ENCODE measurements at regions not wholly inside any gene's neighbourhood (a gene's known extent, or its start where the extent isn't known, plus 50 kb on each side); places are given as distances from the start of the nearest gene placed in this dataset.

DNA sequence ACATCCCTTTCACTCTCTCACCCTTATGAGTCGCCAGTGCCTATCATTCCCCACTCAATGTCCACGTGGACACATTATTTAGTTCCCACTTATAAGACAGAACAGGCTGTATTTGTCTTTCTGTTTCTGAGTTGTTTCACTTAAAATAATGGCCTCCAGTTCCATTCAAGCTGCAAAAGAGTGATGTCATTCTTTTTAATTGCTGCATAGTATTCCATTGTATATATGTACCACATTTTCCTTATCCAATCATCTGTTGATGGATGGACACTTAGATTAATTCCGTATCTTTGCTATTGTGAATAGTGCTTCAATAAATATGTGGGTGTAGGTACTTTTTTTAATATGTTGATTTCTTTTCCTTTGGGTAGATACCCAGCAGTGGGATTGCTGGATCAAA lies 79.1 kb downstream of the ZNF365 start:
- H3K4me3 ChIP-seq = no peak overlapping the region
- no peak overlapping the region for H3K27ac ChIP-seq
- H3K36me3 ChIP-seq = no peaks in the 10 kb centered on the region
- no peaks in the 10 kb centered on the region for H3K9me3 ChIP-seq (replicated peaks)
- H3K27me3 ChIP-seq (replicated peaks) = no peaks in the 10 kb centered on the region
- no peak for DNase-seq (ENCODE audit: low read depth in 1 of 2, low spot score in 2 of 2)
- peaks cover 13% of the 10 kb centered on the region for H3K4me1 ChIP-seq (replicated peaks)

DNA sequence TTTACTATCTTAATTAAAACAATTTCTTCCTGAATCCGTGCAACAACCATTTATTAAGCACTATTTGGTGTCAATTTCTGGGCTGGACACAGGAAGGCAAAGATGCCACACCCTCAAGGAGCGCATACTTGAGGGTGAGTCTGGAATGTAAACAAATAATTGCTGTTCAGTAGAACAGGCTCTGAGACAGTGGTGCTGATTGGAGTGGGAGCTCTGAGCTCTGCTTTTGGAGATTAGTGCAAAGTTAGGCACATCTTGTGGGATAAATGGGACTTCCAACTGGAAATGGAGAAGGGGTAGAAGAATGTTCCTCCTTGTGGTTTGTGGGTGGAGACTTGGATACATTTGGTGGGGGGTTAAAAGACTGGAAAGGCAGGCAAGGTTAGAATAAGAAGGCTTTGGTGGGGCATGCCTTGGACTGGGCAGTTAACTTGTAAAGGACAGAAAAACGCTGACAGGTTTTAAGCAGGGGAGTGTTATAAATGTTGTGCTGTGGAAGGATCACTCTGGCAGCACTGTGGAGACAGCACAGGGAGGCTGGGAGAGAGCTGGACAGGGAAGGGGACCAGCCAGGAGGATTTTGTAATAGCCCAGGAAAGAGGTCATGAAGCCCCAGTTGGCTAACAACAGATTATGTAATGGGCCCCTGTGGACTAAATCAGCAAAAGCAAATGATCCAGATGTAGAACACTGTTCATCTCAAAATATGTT lies 80.7 kb downstream of the ZNF365 start:
- Histone ChIP-seq H3K4me3 (no peak overlapping the region), H3K27ac (peak overlapping the region; percentile 62), H3K27me3 (replicated peaks) (no peaks in the 10 kb centered on the region), H3K4me1 (replicated peaks) (peaks cover 19% of the 10 kb centered on the region), H3K9me3 (replicated peaks) (no peaks in the 10 kb centered on the region), H3K36me3 (no peaks in the 10 kb centered on the region)
- peak; percentile 74 to 83 for DNase-seq (ENCODE audit: low read depth in 1 of 2, low spot score in 2 of 2)

DNA sequence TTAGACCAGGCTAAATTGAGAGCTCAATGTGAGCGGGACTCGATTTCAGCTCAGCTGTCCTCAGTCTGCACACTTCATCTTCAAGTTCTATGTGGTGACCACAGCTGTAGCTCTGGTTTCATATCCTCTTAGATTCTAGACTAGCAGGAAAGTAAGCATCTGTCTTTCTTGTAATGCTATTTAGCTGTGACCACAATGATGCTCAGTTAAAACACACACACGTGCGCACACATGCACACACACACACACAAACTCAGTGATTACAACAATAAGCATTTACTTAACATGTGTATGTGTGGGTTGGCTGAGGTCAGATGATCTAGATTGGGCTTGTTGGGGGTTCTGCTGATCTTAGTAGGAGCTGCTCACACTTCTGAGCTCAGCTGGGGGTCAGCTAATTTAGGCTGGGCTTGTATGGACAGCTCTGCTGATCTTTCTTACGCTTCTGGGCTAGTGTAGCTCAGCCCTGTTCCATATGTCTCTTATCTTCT lies 82.5 kb downstream of the ZNF365 start:
- Histone ChIP-seq H3K36me3 (no peaks in the 10 kb centered on the region), H3K9me3 (replicated peaks) (no peaks in the 10 kb centered on the region), H3K4me1 (replicated peaks) (peaks cover 19% of the 10 kb centered on the region), H3K27ac (no peak overlapping the region), H3K4me3 (no peak overlapping the region), H3K27me3 (replicated peaks) (no peaks in the 10 kb centered on the region)
- DNase-seq (ENCODE audit: low read depth in 1 of 2, low spot score in 2 of 2) = no peak

DNA sequence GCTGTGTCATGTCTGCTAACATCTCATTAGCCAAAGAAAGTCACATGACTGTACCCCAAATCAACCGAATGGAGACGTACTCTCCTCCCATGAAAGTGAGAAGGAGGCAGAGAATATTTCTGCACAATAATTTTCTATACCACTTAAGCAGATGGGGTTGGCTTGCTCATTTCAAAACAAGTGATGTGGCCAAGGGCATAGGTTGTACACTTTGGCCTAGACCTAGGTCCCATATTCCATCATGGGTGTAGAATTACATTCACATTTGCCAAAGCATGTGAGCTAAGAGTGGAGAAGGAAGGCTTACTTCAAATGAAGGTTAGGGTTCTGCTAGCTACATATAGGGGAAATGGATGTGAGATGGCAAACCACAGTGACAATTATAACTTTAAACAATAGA lies 83.0 kb downstream of the ZNF365 start:
- H3K9me3 ChIP-seq (replicated peaks) = no peaks in the 10 kb centered on the region
- no peak overlapping the region for H3K4me3 ChIP-seq
- no peak overlapping the region for H3K27ac ChIP-seq
- H3K4me1 ChIP-seq (replicated peaks) = peaks cover 19% of the 10 kb centered on the region
- no peaks in the 10 kb centered on the region for H3K27me3 ChIP-seq (replicated peaks)
- H3K36me3 ChIP-seq = no peaks in the 10 kb centered on the region
- DNase-seq (ENCODE audit: low read depth in 1 of 2, low spot score in 2 of 2) = no peak

DNA sequence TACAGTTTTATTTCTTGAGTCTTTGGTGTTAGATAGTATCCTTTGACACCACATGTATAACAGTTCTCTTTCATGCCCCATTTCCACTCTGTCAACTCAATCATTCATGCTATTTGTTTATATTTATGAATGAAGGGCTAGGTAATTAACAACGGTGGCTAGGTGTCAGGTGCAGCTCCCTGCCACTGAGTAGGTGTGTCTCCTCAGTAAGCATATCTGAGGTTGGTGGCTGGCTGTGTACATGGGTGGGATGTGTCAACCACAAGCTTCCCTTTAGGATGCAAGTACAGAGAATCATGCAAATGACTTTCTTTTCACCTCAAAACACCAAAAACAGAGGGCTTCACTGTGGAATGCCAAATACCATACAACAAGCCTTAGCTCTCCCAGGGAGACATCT lies 83.4 kb downstream of the ZNF365 start:
- Histone ChIP-seq H3K4me3 (no peak overlapping the region), H3K27me3 (replicated peaks) (no peaks in the 10 kb centered on the region), H3K36me3 (no peaks in the 10 kb centered on the region), H3K27ac (no peak overlapping the region), H3K4me1 (replicated peaks) (peaks cover 19% of the 10 kb centered on the region), H3K9me3 (replicated peaks) (no peaks in the 10 kb centered on the region)
- no peak for DNase-seq (ENCODE audit: low read depth in 1 of 2, low spot score in 2 of 2)

DNA sequence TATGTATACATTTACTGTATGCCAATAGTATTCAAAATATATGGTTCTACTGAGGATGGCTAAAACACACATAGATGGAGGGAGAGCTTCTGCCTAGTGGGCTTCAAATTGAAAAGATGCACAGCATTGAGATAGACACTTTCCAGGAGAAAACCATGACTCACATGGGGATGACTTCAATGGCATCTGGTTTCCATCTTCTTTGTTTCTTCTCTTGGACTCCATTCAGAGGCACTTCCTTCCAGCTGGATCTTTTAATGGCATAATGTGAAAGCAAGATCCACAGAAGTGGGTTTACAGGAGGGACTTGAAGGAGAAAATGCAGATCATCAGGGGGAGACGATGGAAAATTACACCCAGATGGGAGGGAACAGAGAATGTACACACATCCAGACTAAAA lies 84.9 kb downstream of the ZNF365 start:
- DNase-seq (ENCODE audit: low read depth in 1 of 2, low spot score in 2 of 2) = peak in 1 of 2 experiments; percentile 11
- Histone ChIP-seq H3K4me3 (no peak overlapping the region), H3K36me3 (no peaks in the 10 kb centered on the region), H3K27ac (no peak overlapping the region), H3K27me3 (replicated peaks) (no peaks in the 10 kb centered on the region), H3K9me3 (replicated peaks) (no peaks in the 10 kb centered on the region), H3K4me1 (replicated peaks) (peaks cover 18% of the 10 kb centered on the region)

DNA sequence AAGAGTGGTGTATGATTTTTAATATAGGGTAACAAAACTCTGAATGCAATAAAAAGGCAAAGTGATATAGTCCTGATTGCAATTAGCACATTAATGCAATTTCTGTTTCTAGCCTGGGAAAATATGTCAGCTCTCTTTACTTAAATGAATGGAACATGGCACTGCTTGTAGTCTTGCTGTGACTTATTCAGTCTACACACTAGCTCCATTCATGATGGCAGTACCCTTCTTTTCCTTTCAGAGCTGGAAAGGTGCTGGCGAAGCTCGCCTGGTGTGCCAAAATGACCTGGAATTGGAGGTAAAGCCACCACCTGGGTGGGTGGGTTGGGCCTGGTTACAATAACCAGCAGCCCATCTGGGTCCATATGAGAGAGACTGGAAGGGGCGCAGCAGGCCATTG lies 85.3 kb downstream of the ZNF365 start:
- no peak for DNase-seq (ENCODE audit: low read depth in 1 of 2, low spot score in 2 of 2)
- Histone ChIP-seq H3K4me1 (replicated peaks) (peaks cover 14% of the 10 kb centered on the region), H3K4me3 (no peak overlapping the region), H3K9me3 (replicated peaks) (no peaks in the 10 kb centered on the region), H3K27me3 (replicated peaks) (no peaks in the 10 kb centered on the region), H3K36me3 (no peaks in the 10 kb centered on the region), H3K27ac (no peak overlapping the region)

DNA sequence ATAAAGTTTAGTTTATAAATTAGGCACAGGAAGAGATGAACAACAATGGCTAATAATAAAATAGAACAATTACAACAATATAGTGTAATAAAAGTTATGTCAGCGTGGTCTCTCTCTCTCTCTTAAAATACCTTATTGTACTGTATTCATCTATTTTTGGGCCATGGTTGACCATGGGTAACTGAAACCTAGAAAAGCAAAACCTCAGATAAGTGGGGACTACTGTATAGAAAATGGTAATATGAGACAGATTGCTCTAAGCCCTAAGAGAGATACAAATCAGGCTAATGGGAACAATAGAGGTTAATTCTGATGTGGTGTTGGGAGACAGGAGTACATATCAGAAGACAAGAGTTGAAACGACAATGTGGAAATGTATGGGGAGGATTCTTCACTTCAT lies 86.2 kb downstream of the ZNF365 start:
- peaks cover 6% of the 10 kb centered on the region for H3K4me1 ChIP-seq (replicated peaks)
- no peaks in the 10 kb centered on the region for H3K27me3 ChIP-seq (replicated peaks)
- no peak overlapping the region for H3K27ac ChIP-seq
- H3K4me3 ChIP-seq = no peak overlapping the region
- no peak for DNase-seq (ENCODE audit: low read depth in 1 of 2, low spot score in 2 of 2)
- H3K9me3 ChIP-seq (replicated peaks) = no peaks in the 10 kb centered on the region
- H3K36me3 ChIP-seq = no peaks in the 10 kb centered on the region

DNA sequence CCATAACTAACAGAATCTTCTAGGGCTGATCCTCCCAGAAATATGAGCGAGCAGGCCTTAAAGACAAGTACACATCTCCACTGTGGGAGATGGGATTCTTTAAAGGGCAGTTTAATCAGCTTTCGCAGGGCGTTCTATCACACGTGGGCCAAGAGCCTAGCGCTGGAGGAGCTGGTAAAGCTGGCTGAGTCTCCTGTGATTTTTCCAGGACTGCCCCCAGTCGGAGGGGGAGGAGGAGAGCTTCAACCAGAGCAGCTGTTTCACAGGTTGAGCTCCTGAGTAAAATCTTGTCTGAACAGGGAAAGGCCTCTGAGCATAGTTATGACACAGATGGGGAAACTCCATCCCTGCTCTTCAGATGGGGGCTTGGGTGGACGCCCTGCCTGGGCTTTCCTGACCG lies 87.0 kb downstream of the ZNF365 start:
- Histone ChIP-seq H3K9me3 (replicated peaks) (no peaks in the 10 kb centered on the region), H3K4me1 (replicated peaks) (peaks cover 6% of the 10 kb centered on the region), H3K4me3 (no peak overlapping the region), H3K36me3 (no peaks in the 10 kb centered on the region), H3K27ac (no peak overlapping the region), H3K27me3 (replicated peaks) (no peaks in the 10 kb centered on the region)
- DNase-seq (ENCODE audit: low read depth in 1 of 2, low spot score in 2 of 2) = no peak

DNA sequence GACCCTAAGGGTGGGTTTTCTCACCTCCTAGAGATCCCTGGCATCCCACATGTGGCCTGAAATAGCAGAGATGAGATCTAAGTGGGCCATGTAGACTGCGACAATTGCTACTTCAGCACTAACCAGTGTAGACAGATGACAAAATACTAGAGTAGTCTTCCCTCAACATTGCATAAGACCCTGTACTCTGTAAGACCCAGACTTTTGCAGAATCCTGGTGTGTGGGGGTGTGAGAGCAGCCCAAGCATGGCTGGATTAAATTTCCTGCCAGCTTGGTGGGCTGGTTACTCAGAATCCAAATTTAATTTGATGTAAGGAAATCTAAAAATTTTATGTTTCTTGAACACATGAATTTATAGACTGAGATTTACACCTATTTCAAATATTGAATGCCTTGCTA lies 88.3 kb downstream of the ZNF365 start:
- H3K4me3 ChIP-seq = no peak overlapping the region
- no peaks in the 10 kb centered on the region for H3K36me3 ChIP-seq
- no peaks in the 10 kb centered on the region for H3K9me3 ChIP-seq (replicated peaks)

DNA sequence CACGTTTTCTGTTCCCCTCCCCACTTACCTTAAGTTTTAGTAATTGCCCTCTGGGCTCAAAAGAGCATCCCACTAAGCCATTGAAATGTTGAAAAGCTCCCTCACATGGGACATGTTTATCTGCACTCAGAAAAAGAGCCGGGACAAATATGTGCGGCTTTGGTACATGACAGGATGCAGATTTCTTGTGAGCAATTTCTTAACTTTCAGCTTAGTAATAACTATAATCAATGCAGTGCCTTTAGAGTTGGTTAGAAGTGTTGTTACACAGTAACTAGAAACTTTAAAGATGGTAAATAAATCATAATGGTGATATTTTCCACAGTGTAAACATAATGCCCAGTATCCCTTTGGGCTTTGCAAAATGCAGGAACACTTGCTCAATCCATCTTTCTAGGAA lies 89.2 kb downstream of the ZNF365 start:
- H3K36me3 ChIP-seq = no peaks in the 10 kb centered on the region

More for the DNA sequence above, 88.3 kb downstream of the ZNF365 start:
- no peaks in the 10 kb centered on the region for H3K27me3 ChIP-seq (replicated peaks)
- no peak for DNase-seq (ENCODE audit: low read depth in 1 of 2, low spot score in 2 of 2)
- peaks cover 6% of the 10 kb centered on the region for H3K4me1 ChIP-seq (replicated peaks)
- no peak overlapping the region for H3K27ac ChIP-seq

DNA sequence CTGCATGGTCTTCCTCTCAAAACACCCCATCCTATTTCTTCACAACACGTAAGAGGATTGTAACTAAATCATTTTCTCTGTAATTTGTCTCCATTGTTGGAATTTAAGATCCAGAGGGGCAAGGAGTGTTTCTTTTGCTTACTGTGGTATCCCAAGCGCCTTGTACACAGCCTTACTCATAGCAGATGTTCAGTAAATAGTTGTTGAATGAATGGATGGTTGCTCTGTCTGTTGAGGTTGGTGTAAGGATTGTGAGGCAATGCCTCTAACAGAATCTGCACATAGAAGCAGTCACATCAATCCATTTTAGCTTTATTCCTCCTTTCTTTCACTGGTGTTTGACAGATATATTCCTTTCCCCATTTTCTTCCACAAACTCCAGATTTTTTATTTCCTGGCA lies 90.1 kb downstream of the ZNF365 start:
- no peaks in the 10 kb centered on the region for H3K9me3 ChIP-seq (replicated peaks)
- no peak overlapping the region for H3K27ac ChIP-seq
- no peaks in the 10 kb centered on the region for H3K36me3 ChIP-seq
- no peak for DNase-seq (ENCODE audit: low read depth in 1 of 2, low spot score in 2 of 2)
- H3K4me1 ChIP-seq (replicated peaks) = peaks cover under 1% of the 10 kb centered on the region
- no peaks in the 10 kb centered on the region for H3K27me3 ChIP-seq (replicated peaks)
- no peak overlapping the region for H3K4me3 ChIP-seq

More for the DNA sequence above, 89.2 kb downstream of the ZNF365 start:
- Histone ChIP-seq H3K4me1 (replicated peaks) (peaks cover 6% of the 10 kb centered on the region), H3K4me3 (no peak overlapping the region), H3K9me3 (replicated peaks) (no peaks in the 10 kb centered on the region), H3K27ac (no peak overlapping the region), H3K27me3 (replicated peaks) (no peaks in the 10 kb centered on the region)
- DNase-seq (ENCODE audit: low read depth in 1 of 2, low spot score in 2 of 2) = no peak

DNA sequence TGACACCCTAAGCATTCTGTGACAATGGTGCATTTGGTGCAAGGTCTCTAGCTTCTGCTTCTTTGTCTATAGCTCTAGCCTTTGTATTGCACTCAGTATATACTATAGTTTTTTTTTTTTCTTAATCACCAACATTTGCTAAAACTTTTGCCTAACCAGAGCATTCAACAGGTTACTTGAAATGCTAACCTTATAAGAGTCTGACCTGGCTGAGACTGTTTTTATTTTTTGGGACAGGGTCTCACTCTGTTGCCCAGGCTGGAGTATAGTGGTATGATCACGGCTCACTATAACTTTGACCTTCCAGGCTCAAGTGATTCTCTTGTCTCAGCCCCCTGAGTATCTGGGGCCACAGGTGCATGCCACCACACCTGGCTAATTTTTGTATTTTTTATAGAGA lies 92.4 kb downstream of the ZNF365 start:
- no peaks in the 10 kb centered on the region for H3K36me3 ChIP-seq
- DNase-seq (ENCODE audit: low read depth in 1 of 2, low spot score in 2 of 2) = no peak
- H3K9me3 ChIP-seq (replicated peaks) = no peaks in the 10 kb centered on the region
- no peak overlapping the region for H3K27ac ChIP-seq
- no peak overlapping the region for H3K4me3 ChIP-seq
- no peaks in the 10 kb centered on the region for H3K27me3 ChIP-seq (replicated peaks)
- no peaks in the 10 kb centered on the region; the same call in 1 of the 2 replicates for H3K4me1 ChIP-seq (replicated peaks)

DNA sequence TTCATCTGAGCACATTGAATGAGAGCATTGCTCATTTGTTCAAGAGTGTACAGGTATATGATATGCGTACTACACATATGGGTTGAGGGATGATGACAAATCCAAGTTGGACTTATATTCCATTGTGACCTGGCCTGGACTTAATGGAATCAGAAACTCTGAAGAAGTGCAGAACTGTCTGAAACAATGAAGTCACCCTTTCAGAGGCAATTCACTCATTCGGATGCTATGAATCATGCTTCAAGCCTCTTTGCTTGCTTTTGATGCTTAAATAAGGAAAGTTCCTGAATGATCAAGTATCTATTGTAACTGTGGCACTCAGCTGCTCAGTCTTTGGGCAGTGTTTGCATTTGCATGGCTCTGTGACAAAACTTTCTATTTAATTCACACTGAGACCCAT lies 93.4 kb downstream of the ZNF365 start:
- DNase-seq (ENCODE audit: low read depth in 1 of 2, low spot score in 2 of 2) = peak in 1 of 2 experiments; percentile 5
- Histone ChIP-seq H3K27me3 (replicated peaks) (no peaks in the 10 kb centered on the region), H3K9me3 (replicated peaks) (no peaks in the 10 kb centered on the region), H3K4me3 (no peak overlapping the region), H3K4me1 (replicated peaks) (no peaks in the 10 kb centered on the region; the same call in 1 of the 2 replicates), H3K27ac (no peak overlapping the region), H3K36me3 (no peaks in the 10 kb centered on the region)

DNA sequence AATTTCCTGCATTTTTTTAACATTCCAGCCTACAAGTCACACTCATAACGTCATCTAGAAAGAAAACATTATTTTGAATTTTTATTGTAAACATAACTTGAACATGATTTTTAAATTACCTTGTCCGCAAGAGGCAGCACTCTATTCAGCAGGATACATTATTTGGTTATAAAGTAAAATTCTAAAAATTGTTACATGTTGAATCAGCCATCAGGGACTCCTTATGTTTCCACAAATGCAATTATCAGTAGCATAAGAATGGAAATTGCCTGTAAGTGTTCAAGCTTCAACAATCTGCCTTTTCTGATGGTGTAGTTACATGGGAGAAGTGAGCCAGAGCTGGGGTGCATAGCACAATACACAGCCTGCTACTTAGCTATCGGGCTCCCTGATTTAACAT lies 97.5 kb downstream of the ZNF365 start:
- Histone ChIP-seq H3K27ac (no peak overlapping the region), H3K9me3 (replicated peaks) (no peaks in the 10 kb centered on the region), H3K4me3 (no peak overlapping the region), H3K36me3 (no peaks in the 10 kb centered on the region), H3K27me3 (replicated peaks) (no peaks in the 10 kb centered on the region), H3K4me1 (replicated peaks) (no peaks in the 10 kb centered on the region; the same call in 1 of the 2 replicates)
- no peak for DNase-seq (ENCODE audit: low read depth in 1 of 2, low spot score in 2 of 2)
